Caco-2 (cell line): ENCODE measurements at regions not wholly inside any gene's neighbourhood (a gene's known extent, or its start where the extent isn't known, plus 50 kb on each side); places are given as distances from the start of the nearest gene placed in this dataset.

Experiments
- BruUV-seq: library from RNA; stranded (reverse); fragments of 400-500 nt; replicated peaks from 2 replicates; lab custom pipeline; 2021; lab: Mats Ljungman, UMichigan
- CTCF ChIA-PET: fragments of 300-600 bp; sonication (Branson Sonifier 250); formaldehyde crosslinking; loops from one replicate; lab custom pipeline; 2022; ENCODE audit warnings: antibody characterized with exemption; lab: Charles Lee
- POLR2A ChIA-PET: fragments of 300-600 bp; sonication (Branson Sonifier 250); formaldehyde crosslinking; loops from one replicate; lab custom pipeline; 2022; ENCODE audit warnings: antibody characterized with exemption; lab: Charles Lee
- DNase-seq, 2 experiments: peaks; one replicate each; pipeline versions ENCODE4 v3.0.0 to v3.0.0-alpha.2; 2020 to 2022
- H3K27me3 ChIP-seq: replicated peaks from 2 replicates; pipeline ENCODE4 v1.6.0; 2011; ENCODE audit warnings: low read length; ENCODE audit not compliant: control insufficient read depth, insufficient read depth
- H3K36me3 ChIP-seq: 2 replicates; pipeline ENCODE4 v1.5.1; 2011; ENCODE audit warnings: low read length; ENCODE audit not compliant: control insufficient read depth, insufficient read depth
- H3K4me1 ChIP-seq: fragments of 250-450 bp; sonication (Bioruptor Pico); 2 replicates; pipeline ENCODE4 v1.5.1; 2020; ENCODE audit warnings: mild to moderate bottlenecking
- H3K4me3 ChIP-seq: 2 replicates; pipeline ENCODE4 v1.5.1; 2011; ENCODE audit warnings: low read depth, mild to moderate bottlenecking, control low read depth, low read length
- H3K9me3 ChIP-seq: fragments of 250-450 bp; sonication (Bioruptor Pico); 2 replicates; pipeline ENCODE4 v1.5.1; 2020; ENCODE audit warnings: mild to moderate bottlenecking, moderate library complexity
- H3K27ac Mint-ChIP-seq: one replicate; pipeline ENCODE4 v1.8.0; 2022; ENCODE audit warnings: mixed read lengths; ENCODE audit not compliant: unreplicated experiment
- H3K27me3 Mint-ChIP-seq: one replicate; pipeline ENCODE4 v1.8.0; 2022; ENCODE audit warnings: mixed read lengths; ENCODE audit not compliant: insufficient read depth, unreplicated experiment
- H3K36me3 Mint-ChIP-seq: one replicate; pipeline ENCODE4 v1.8.0; 2022; ENCODE audit warnings: mild to moderate bottlenecking, mixed read lengths; ENCODE audit not compliant: insufficient read depth, unreplicated experiment
- H3K4me1 Mint-ChIP-seq: one replicate; pipeline ENCODE4 v1.8.0; 2022; ENCODE audit warnings: low read depth, mixed read lengths; ENCODE audit not compliant: unreplicated experiment
- H3K4me3 Mint-ChIP-seq: one replicate; pipeline ENCODE4 v1.8.0; 2022; ENCODE audit warnings: mild to moderate bottlenecking, moderate library complexity, mixed read lengths; ENCODE audit not compliant: unreplicated experiment
- H3K9me3 Mint-ChIP-seq: one replicate; pipeline ENCODE4 v1.8.0; 2022; ENCODE audit warnings: mixed read lengths; ENCODE audit not compliant: unreplicated experiment
- CTCF ChIP-seq, 2 experiments: fragments of 200-600 bp in 1 of 2; IDR thresholded peaks; 1 replicate in 1 of 2; 2 replicates in 1 of 2; pipeline versions ENCODE4 v1.5.1 to v1.8.0; 2011 to 2022; ENCODE audit warnings: antibody characterized with exemption in 1 of 2, control low read depth in 1 of 2, inconsistent platforms in 1 of 2, low read depth in 1 of 2, low read length in 1 of 2, mild to moderate bottlenecking in 1 of 2, moderate library complexity in 1 of 2; ENCODE audit not compliant: insufficient read depth in 1 of 2, severe bottlenecking in 1 of 2, unreplicated experiment in 1 of 2
- intact Hi-C: fragments of 100-400 bp; cut with micrococcal nuclease; formaldehyde crosslinking; loops from one replicate; pipeline ENCODE4 v1.10.0; 2022; ENCODE audit not compliant: unreplicated experiment

GRCh38 chr3:139198186-139198585 is 145.6 kb upstream of the MRPS22 start:
- peaks cover 3% of the 10 kb centered on the region for H3K27me3 Mint-ChIP-seq
- CTCF ChIA-PET = interaction anchor here (1.2 kb wide), 1 partner anchor 86 kb away, joined by 3 read pairs; no protein-coding TSS in a partner anchor
- H3K4me1 ChIP-seq = no peaks in the 10 kb centered on the region
- POLR2A ChIA-PET = no interaction called here
- H3K36me3 ChIP-seq = no peaks in the 10 kb centered on the region
- H3K27me3 ChIP-seq = no peaks in the 10 kb centered on the region
- no peak for TF ChIP-seq CTCF (IDR thresholded peaks at IDR 0.05; ENCODE audit: insufficient read depth in 1 of 2, low read depth in 1 of 2, low read length in 1 of 2, severe bottlenecking in 1 of 2, unreplicated experiment in 1 of 2)
- intact Hi-C loops = no loop called here
- peaks cover 9% of the 10 kb centered on the region for H3K9me3 Mint-ChIP-seq
- no peak overlapping the region for H3K27ac Mint-ChIP-seq
- H3K36me3 Mint-ChIP-seq = no peaks in the 10 kb centered on the region
- no peaks in the 10 kb centered on the region for H3K4me1 Mint-ChIP-seq
- H3K4me3 ChIP-seq = no peak overlapping the region
- H3K4me3 Mint-ChIP-seq = no peak overlapping the region
- no peak for DNase-seq
- H3K9me3 ChIP-seq = peaks cover 5% of the 10 kb centered on the region; the same call in 1 of the 2 replicates
- BruUV-seq = no TSS peak

- Mint-ChIP-seq H3K4me3 (no peak overlapping the region), H3K27me3 (peaks cover 3% of the 10 kb centered on the region), H3K36me3 (no peaks in the 10 kb centered on the region), H3K4me1 (no peaks in the 10 kb centered on the region), H3K9me3 (peaks cover 9% of the 10 kb centered on the region), H3K27ac (no peak overlapping the region)
- intact Hi-C loops = no loop called here
- TF ChIP-seq CTCF (IDR thresholded peaks at IDR 0.05; ENCODE audit: insufficient read depth in 1 of 2, low read depth in 1 of 2, low read length in 1 of 2, severe bottlenecking in 1 of 2, unreplicated experiment in 1 of 2) = no peak
- no TSS peak for BruUV-seq
- H3K4me1 ChIP-seq = no peaks in the 10 kb centered on the region
- CTCF ChIA-PET = interaction anchor here (1.2 kb wide), 1 partner anchor 87 kb away, joined by 3 read pairs; no protein-coding TSS in a partner anchor
- peaks cover 5% of the 10 kb centered on the region; the same call in 1 of the 2 replicates for H3K9me3 ChIP-seq
- DNase-seq = no peak
- no peak overlapping the region for H3K4me3 ChIP-seq
- no peaks in the 10 kb centered on the region for H3K36me3 ChIP-seq
- POLR2A ChIA-PET = no interaction called here
- no peaks in the 10 kb centered on the region for H3K27me3 ChIP-seq
Measured at GRCh38 chr3:139198929-139199328, 144.9 kb upstream of the MRPS22 start.

GRCh38 chr3:139199421-139200010 is 144.3 kb upstream of the MRPS22 start:
- Histone ChIP-seq H3K4me3 (no peak overlapping the region), H3K27me3 (no peaks in the 10 kb centered on the region), H3K36me3 (no peaks in the 10 kb centered on the region), H3K9me3 (peaks cover 5% of the 10 kb centered on the region; the same call in 1 of the 2 replicates), H3K4me1 (no peaks in the 10 kb centered on the region)
- Mint-ChIP-seq H3K4me3 (no peak overlapping the region), H3K9me3 (peaks cover 9% of the 10 kb centered on the region), H3K27ac (no peak overlapping the region), H3K36me3 (no peaks in the 10 kb centered on the region), H3K27me3 (peaks cover 3% of the 10 kb centered on the region), H3K4me1 (no peaks in the 10 kb centered on the region)
- no peak for DNase-seq
- ChIA-PET POLR2A (interaction anchor here (0.5 kb wide), 1 partner anchor 328 kb away, joined by 3 read pairs; no protein-coding TSS in a partner anchor), CTCF (interaction anchor here (0.7 to 0.9 kb wide), 2 partner anchors 88 to 470 kb away, joined by 3 read pairs; no protein-coding TSS in a partner anchor)
- TF ChIP-seq CTCF (IDR thresholded peaks at IDR 0.05; ENCODE audit: insufficient read depth in 1 of 2, low read depth in 1 of 2, low read length in 1 of 2, severe bottlenecking in 1 of 2, unreplicated experiment in 1 of 2) = no peak
- BruUV-seq = no TSS peak
- intact Hi-C loops = loop anchor here (5.0 kb wide), 1 partner anchor 128 kb away; no protein-coding TSS in a partner anchor
